Heart right ventricle (tissue), 16 donors: ENCODE measurements at regions not wholly inside any gene's neighbourhood (a gene's known extent, or its start where the extent isn't known, plus 50 kb on each side); places are given as distances from the start of the nearest gene placed in this dataset.

ENCODE experiments used
- ATAC-seq, 8 donors: fragments of 200-7000 bp; cut with Tn5 transposase; one replicate each; pipeline ENCODE4 v1.9.1; 2020; ENCODE audit warnings: mild to moderate bottlenecking in 8 of 8, moderate library complexity in 8 of 8, moderate number of reproducible peaks in 1 of 8
- DNase-seq, 2 donors: peaks; one replicate each; pipeline ENCODE4 v3.0.0-alpha.2; 2020
- H3K27ac ChIP-seq, 10 donors: fragments of 200-600 bp; sonication (generic) in 2 of 10; one replicate each; pipeline versions ENCODE4 v1.5.0 to v1.8.0; 2020 to 2022; ENCODE audit warnings: mild to moderate bottlenecking in 3 of 10
- H3K27me3 ChIP-seq, 7 donors: fragments of 200-600 bp; one replicate each; pipeline ENCODE4 v1.8.0; 2021 to 2022; ENCODE audit warnings: mild to moderate bottlenecking in 2 of 7
- H3K36me3 ChIP-seq, 9 donors: fragments of 200-600 bp; sonication (generic) in 1 of 9; one replicate each; pipeline versions ENCODE4 v1.5.0 to v1.8.0; 2020 to 2022; ENCODE audit warnings: mild to moderate bottlenecking in 2 of 9
- H3K4me1 ChIP-seq, 9 donors: fragments of 200-600 bp; sonication (generic) in 1 of 9; one replicate each; pipeline versions ENCODE4 v1.5.0 to v1.8.0; 2020 to 2022; ENCODE audit warnings: mild to moderate bottlenecking in 4 of 9
- H3K4me3 ChIP-seq, 10 donors: fragments of 200-600 bp; sonication (generic) in 2 of 10; one replicate each; pipeline versions ENCODE4 v1.5.0 to v1.8.0; 2020 to 2022; ENCODE audit warnings: mild to moderate bottlenecking in 7 of 10, moderate library complexity in 2 of 10
- H3K9me3 ChIP-seq, 11 donors: fragments of 200-600 bp in 10 of 11; sonication (generic) in 2 of 11; one replicate each; pipeline versions ENCODE4 v1.5.0 to v1.8.0; 2013 to 2022; ENCODE audit warnings: mild to moderate bottlenecking in 2 of 11, control low read depth in 1 of 11, moderate library complexity in 1 of 11
- CTCF ChIP-seq, 9 donors: fragments of 200-600 bp; sonication (generic) in 2 of 9; IDR thresholded peaks; one replicate each; pipeline versions ENCODE4 v1.5.0 to v1.8.0; 2021 to 2022; ENCODE audit warnings: antibody characterized with exemption in 9 of 9, mild to moderate bottlenecking in 5 of 9, moderate library complexity in 1 of 9
- WGBS, 2 donors: extraction: QIAGEN DNeasy Blood & Tissue Kit; methylation state at CpG; one replicate each; pipeline ENCODE4 v1.1.7; 2013; ENCODE audit warnings: inconsistent platforms in 1 of 2; 5-methylcytosine and 5-hydroxymethylcytosine counted together
- intact Hi-C, 10 donors: fragments of 100-400 bp; cut with DNase I; formaldehyde crosslinking; loops; one replicate each; pipeline versions ENCODE4 v1.11.1 to v1.14.2; 2022
- donor health status: Arrhythmogenic right ventricular cardiomyopathy.
- donor health status: ischemic (EF 13 %, LVEDD 7.1; RV severe dilation, severe dysfunction).
- donor health status: healthy with polysubstance abuse.
- donor health status: DM: no; HTN: yes; CAD: no.
- donor health status: DM: no; HTN: no; CAD: no.
- donor health status: ischemic (EF 25% LVEDD 6.9; RV normal size, moderate dysfunction).
- donor health status: ischemic (EF 25% LVEDD 5.7; RV mildly dilated, moderate dysfunction).
- donor health status: healthy.
- donor health status: DM: yes; HTN: yes; CAD: no.
- donor health status: Ischemic cardiomyopathy.
- donor health status: ischemic (EF 35%, LVEDD 5.7; RV mildly dilated, moderate dysfunction).
- donor health status: nonischemic (EF 11% LVEDD 7.7; RV severe dilation, severe dysfunction).
- donor health status: DM: yes; HTN: yes; CAD: no.
- donor health status: PGD.
- donor health status: ischemic (EF 29% LVEDD 5.4; RV normal size, mild dysfunction).
- donor health status: nonischemic (EF 23%, LVEDD 6.1; RV moderate dilation, normal function).

DNA sequence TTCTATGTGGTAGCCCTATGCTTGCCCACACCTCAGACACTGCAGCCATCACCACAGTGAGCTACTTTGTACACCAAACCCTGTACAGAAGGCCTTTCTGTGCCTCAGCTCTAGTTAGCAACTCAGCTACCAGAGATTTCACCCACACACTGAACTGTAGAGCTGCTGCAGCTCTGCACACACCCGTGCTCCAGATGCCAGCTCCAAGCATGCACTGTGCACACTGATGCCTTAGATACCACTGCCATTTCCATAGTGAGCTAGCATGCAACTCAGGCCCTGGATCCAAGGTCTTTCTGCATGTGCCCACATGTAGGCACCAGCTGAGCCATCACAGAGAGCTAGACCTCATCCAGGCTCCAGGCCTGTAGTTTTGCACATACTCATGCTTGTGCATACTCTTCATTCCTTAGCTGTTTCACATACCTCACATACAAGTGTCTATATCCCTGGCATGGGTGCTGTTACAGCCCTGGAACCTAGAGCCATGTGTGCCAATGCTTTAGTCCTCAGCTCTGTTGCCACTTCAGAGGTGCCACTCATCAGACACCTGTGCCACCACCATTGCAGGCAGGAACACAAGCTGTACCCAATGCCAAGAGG is 423.5 kb upstream of the NDST3 start:
- ATAC-seq, result no peak
- TF ChIP-seq CTCF (IDR thresholded peaks at IDR 0.05), result no peak
- intact Hi-C loops, result no loop called here
- H3K27ac ChIP-seq, result no peak overlapping the region
- H3K36me3 ChIP-seq, result no peaks in the 10 kb centered on the region
- H3K27me3 ChIP-seq, result no peaks in the 10 kb centered on the region
- 62 to 66% methylated on average over 1 of the region's 1 CpG for WGBS, 2 donors
- no peaks in the 10 kb centered on the region for H3K4me1 ChIP-seq
- H3K4me3 ChIP-seq, result no peak overlapping the region
- peaks cover 0 to 44% (median 12%) of the 10 kb centered on the region in 11 donors for H3K9me3 ChIP-seq
- DNase-seq, result no peak

GRCh38 chr4:117621673-117622072 is 412.6 kb upstream of the NDST3 start:
- no peak for TF ChIP-seq CTCF (IDR thresholded peaks at IDR 0.05)
- Histone ChIP-seq H3K36me3 (no peaks in the 10 kb centered on the region), H3K4me1 (no peaks in the 10 kb centered on the region), H3K27ac (no peak overlapping the region), H3K4me3 (no peak overlapping the region), H3K27me3 (no peaks in the 10 kb centered on the region), H3K9me3 (peaks cover 0 to 23% (median 10%) of the 10 kb centered on the region in 11 donors)
- 94 to 96% methylated on average over 4 of the region's 4 CpGs for WGBS, 2 donors
- ATAC-seq (no peak), DNase-seq (no peak)
- intact Hi-C loops, result no loop called here

- Histone ChIP-seq H3K36me3 (no peaks in the 10 kb centered on the region), H3K4me3 (no peak overlapping the region), H3K27ac (no peak overlapping the region), H3K9me3 (peaks cover 0 to 8% (median 0%) of the 10 kb centered on the region in 11 donors), H3K4me1 (no peaks in the 10 kb centered on the region), H3K27me3 (no peaks in the 10 kb centered on the region)
- no peak for TF ChIP-seq CTCF (IDR thresholded peaks at IDR 0.05)
- 62 to 76% methylated on average over 1 of the region's 1 CpG for WGBS, 2 donors
- intact Hi-C loops, result no loop called here
- ATAC-seq (no peak), DNase-seq (no peak)
Measured at GRCh38 chr4:117623326-117623725, 411.0 kb upstream of the NDST3 start.

GRCh38 chr4:117626664-117627063 is 407.6 kb upstream of the NDST3 start:
- Histone ChIP-seq H3K4me1 (no peaks in the 10 kb centered on the region), H3K4me3 (no peak overlapping the region), H3K27me3 (no peaks in the 10 kb centered on the region), H3K36me3 (no peaks in the 10 kb centered on the region), H3K27ac (no peak overlapping the region), H3K9me3 (peaks cover 0 to 6% (median 0%) of the 10 kb centered on the region in 11 donors)
- intact Hi-C loops, result no loop called here
- DNase-seq (no peak), ATAC-seq (no peak)
- TF ChIP-seq CTCF (IDR thresholded peaks at IDR 0.05), result no peak
- WGBS, 2 donors, result 69 to 76% methylated on average over 4 of the region's 4 CpGs
